ENCODE measurements at regions not wholly inside any gene's neighbourhood (a gene's known extent, or its start where the extent isn't known, plus 50 kb on each side); places are given as distances from the start of the nearest gene placed in this dataset.

- Histone ChIP-seq H3K36me3 (replicated peaks in 1 of 2; ENCODE audit: control insufficient read depth in 1 of 2, insufficient read depth in 2 of 2, low read length in 2 of 2) (no peaks in the 10 kb centered on the region), H2AFZ (ENCODE audit: insufficient read depth, low read depth, low read length, poor library complexity, severe bottlenecking) (no peak overlapping the region), H4K20me1 (ENCODE audit: insufficient read depth, low read length) (no peaks in the 10 kb centered on the region), H3K79me2 (ENCODE audit: insufficient read depth, low read length) (no peaks in the 10 kb centered on the region), H3K27ac (ENCODE audit: low read depth in 1 of 2, low read length in 2 of 2) (no peak overlapping the region), H3K4me1 (ENCODE audit: control insufficient read depth in 1 of 2, insufficient read depth in 2 of 2, low read length in 2 of 2) (no peaks in the 10 kb centered on the region), H3K27me3 (ENCODE audit: control insufficient read depth in 2 of 2, insufficient read depth in 2 of 2, low read length in 2 of 2) (no peaks in the 10 kb centered on the region), H3K4me3 (replicated peaks in 1 of 3; ENCODE audit: low read depth in 2 of 3, low read length in 3 of 3) (no peak overlapping the region), H3K9ac (ENCODE audit: insufficient read depth, low read length, poor library complexity, severe bottlenecking) (no peak overlapping the region), H3K4me2 (replicated peaks; ENCODE audit: extremely low read depth, low read length, poor library complexity, severe bottlenecking) (no peak overlapping the region), H3K9me3 (replicated peaks in 1 of 2; ENCODE audit: control insufficient read depth in 1 of 2, insufficient read depth in 1 of 2, low read length in 2 of 2) (peaks cover 13 to 19% of the 10 kb centered on the region in 2 donors)
- no peaks in the 10 kb centered on the region for H3K27me3 Mint-ChIP-seq (ENCODE audit: low read depth in 3 of 3)
- peaks cover 5 to 16% (median 12%) of the 10 kb centered on the region in 7 donors for H3K9me3 Mint-ChIP-seq
- intact Hi-C loops (cut with micrococcal nuclease): no loop called here
- TF ChIP-seq CTCF (IDR thresholded peaks at IDR 0.05): no peak
- H3K4me3 Mint-ChIP-seq: no peak overlapping the region
- no peaks in the 10 kb centered on the region for H3K36me3 Mint-ChIP-seq
- DNase-seq: no peak
- no peaks in the 10 kb centered on the region for H3K4me1 Mint-ChIP-seq
- WGBS (ENCODE audit: insufficient coverage): no CpG with 5 or more reads among the region's 2 CpGs
- no peak overlapping the region for H3K27ac Mint-ChIP-seq
Measured at GRCh38 chr10:44216073-44216472, 168.8 kb downstream of the CXCL12 start.

GRCh38 chr10:44209811-44210210, 175.1 kb downstream of the CXCL12 start:
- no peak for DNase-seq
- no peaks in the 10 kb centered on the region for H3K4me1 ChIP-seq (ENCODE audit: control insufficient read depth in 1 of 2, insufficient read depth in 2 of 2, low read length in 2 of 2)
- H3K27ac ChIP-seq (ENCODE audit: low read depth in 1 of 2, low read length in 2 of 2): no peak overlapping the region
- Mint-ChIP-seq H3K9me3 (peaks cover 1 to 11% (median 5%) of the 10 kb centered on the region in 7 donors), H3K36me3 (no peaks in the 10 kb centered on the region), H3K4me3 (no peak overlapping the region), H3K4me1 (no peaks in the 10 kb centered on the region), H3K27ac (no peak overlapping the region), H3K27me3 (ENCODE audit: low read depth in 3 of 3) (peaks cover 0 to 2% (median 0%) of the 10 kb centered on the region in 3 donors)
- intact Hi-C loops (cut with micrococcal nuclease): no loop called here
- no peaks in the 10 kb centered on the region for H3K27me3 ChIP-seq (ENCODE audit: control insufficient read depth in 2 of 2, insufficient read depth in 2 of 2, low read length in 2 of 2)
- no peaks in the 10 kb centered on the region for H4K20me1 ChIP-seq (ENCODE audit: insufficient read depth, low read length)
- no peak overlapping the region for H3K4me2 ChIP-seq (replicated peaks; ENCODE audit: extremely low read depth, low read length, poor library complexity, severe bottlenecking)
- H3K36me3 ChIP-seq (replicated peaks in 1 of 2; ENCODE audit: control insufficient read depth in 1 of 2, insufficient read depth in 2 of 2, low read length in 2 of 2): no peaks in the 10 kb centered on the region
- peaks cover 0 to 3% of the 10 kb centered on the region in 2 donors for H3K9me3 ChIP-seq (replicated peaks in 1 of 2; ENCODE audit: control insufficient read depth in 1 of 2, insufficient read depth in 1 of 2, low read length in 2 of 2)
- H3K79me2 ChIP-seq (ENCODE audit: insufficient read depth, low read length): no peaks in the 10 kb centered on the region
- no peak overlapping the region for H3K4me3 ChIP-seq (replicated peaks in 1 of 3; ENCODE audit: low read depth in 2 of 3, low read length in 3 of 3)
- H2AFZ ChIP-seq (ENCODE audit: insufficient read depth, low read depth, low read length, poor library complexity, severe bottlenecking): no peak overlapping the region
- TF ChIP-seq CTCF (IDR thresholded peaks at IDR 0.05): no peak
- 74% methylated on average over 3 of the region's 4 CpGs for WGBS (ENCODE audit: insufficient coverage)
- no peak overlapping the region for H3K9ac ChIP-seq (ENCODE audit: insufficient read depth, low read length, poor library complexity, severe bottlenecking)
